ENCODE measurements at regions not wholly inside any gene's neighbourhood (a gene's known extent, or its start where the extent isn't known, plus 50 kb on each side); places are given as distances from the start of the nearest gene placed in this dataset.

DNA sequence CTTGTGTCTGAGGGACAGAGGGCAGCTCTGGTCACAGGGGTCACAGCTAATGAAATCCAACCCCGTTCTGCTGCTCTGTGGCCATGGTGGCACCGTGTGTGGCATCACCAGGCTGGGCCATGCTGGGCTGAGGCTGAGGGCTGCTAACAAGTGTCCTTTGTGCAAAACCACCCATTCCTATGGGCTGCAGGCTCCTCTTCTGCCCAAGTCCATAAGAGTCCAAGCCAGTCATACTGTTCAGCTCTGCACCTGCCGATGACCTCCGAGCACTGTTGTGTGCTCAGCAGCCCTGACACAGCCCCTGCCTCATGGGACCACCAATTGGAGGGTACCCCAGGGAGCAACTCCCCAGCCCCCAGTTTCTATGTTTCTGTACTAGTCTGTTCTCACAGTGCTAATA is 133.1 kb downstream of the WDR11 start:
- no peak for DNase-seq

DNA sequence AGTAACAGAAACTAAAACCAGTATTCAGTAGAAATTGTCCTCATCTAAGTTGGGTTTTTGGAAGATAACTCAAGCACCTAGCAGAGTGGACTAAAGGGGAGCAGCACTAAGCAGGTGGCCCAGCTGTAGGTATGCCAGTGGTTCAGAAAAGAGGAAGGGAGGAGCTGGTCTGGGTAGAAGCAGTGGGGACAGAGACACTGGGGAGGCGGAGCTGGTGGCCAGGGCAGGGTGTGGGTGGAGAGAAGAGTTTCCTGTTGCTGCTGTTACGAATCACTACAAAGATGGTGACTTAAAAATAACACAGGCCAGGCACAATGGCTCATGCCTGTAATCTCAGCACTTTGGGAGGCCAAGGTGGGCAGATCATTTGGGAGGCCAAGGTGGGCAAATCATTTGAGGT is 136.2 kb downstream of the WDR11 start:
- no peak for DNase-seq

DNA sequence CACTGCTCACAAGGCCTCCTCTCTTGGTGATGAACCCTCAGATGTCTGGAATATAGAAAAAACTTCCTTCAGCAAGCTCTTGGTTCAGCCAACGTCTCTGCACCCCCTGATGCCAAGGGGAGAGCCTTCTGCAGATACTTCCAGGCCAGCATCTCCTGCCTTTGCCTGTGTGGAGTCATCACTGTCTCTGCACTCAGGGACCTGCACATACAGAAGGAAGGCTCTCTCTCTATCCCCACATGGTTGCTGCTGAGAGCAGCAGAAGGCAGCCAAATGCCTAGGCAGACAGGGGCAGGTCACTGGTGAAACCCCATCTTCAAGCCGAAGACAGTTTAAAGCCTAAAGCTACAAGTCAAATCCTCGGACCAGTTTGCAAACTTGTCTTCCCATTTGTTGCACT is 137.6 kb downstream of the WDR11 start:
- DNase-seq: no peak

DNA sequence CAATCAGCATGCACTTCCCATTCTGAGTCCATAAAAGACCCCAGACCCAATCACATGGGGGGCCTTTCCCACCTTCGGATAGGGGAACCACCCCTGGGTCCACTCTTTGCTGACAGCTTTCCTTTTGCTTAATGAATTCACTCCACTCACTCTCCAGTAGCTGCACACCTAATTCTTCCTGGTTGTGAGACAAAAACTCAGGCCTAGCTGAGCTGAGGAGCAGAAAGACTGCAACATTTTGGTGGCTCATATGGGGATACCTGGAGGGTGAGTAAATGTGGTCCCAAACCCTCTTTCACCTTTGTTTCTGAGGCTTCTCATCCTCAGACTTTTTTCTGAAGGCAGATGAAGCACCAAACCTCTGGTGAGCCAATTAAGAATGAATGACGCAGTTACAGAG is 138.1 kb downstream of the WDR11 start:
- no peak for DNase-seq

DNA sequence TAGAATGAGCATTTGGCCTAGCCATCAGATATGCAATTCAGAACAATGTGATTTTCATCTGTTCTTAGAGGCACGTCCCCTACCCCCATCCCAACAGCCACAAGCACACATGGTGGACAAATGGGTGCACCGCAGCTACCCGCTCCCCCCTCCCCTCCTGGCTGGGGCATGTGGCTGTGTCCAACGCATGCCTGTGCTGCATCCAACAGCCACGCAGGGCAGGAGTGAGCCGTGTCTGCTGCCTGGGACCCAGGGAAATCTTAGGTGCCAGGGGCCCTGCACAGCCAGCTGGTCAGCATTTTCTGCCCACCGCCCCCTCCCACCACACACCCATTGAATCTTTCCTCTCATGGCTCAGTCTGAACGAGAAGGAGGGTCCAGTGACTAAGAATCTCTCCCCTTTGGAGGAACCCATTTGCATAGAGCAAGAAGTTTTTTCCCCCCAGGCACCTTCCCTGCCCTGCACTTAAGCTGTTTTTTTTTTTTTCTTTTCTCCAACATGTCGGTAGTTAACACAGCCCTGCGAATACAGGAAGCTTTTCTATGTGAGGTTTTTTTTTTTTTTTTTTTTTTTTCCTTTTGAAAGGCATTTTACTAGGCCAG is 138.9 kb downstream of the WDR11 start:
- DNase-seq: no peak

DNA sequence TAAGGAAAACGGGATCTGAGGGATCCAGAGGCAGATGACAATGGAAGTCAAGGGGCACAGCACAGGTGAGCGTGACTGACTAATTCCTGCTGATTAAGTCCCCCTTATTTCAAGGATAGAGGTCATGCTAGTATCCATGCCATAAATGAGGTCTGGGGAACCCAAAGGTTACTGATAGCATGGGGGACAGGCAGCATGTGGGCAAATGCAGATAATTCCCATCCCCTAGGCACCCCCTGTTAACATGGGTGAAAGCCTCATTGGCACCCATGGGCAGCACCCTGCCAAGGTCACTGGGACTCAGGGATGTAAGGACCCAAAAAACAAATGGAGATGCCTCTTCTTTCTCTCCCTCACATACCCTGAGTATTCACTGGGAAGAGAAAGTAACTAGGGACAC is 139.7 kb downstream of the WDR11 start:
- no peak for DNase-seq

DNA sequence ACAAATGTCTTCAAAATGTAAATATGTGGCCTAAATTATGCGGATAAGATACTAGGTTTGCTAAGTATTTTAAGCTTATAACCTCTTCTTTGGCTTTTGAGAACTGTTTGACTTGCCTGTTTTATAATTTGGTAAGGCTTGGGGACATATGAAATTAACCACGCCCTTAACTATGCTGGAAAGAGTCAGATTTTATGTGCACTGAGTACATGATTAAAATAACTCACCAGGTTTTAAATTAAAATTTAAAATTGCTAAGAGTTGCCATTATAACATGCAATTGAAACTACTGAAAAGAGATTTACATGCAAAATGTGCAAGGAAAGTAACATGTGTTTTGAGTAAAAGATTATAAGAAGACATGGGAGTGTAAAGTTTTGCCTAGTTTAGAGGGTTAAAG is 141.9 kb downstream of the WDR11 start:
- no peak for DNase-seq

DNA sequence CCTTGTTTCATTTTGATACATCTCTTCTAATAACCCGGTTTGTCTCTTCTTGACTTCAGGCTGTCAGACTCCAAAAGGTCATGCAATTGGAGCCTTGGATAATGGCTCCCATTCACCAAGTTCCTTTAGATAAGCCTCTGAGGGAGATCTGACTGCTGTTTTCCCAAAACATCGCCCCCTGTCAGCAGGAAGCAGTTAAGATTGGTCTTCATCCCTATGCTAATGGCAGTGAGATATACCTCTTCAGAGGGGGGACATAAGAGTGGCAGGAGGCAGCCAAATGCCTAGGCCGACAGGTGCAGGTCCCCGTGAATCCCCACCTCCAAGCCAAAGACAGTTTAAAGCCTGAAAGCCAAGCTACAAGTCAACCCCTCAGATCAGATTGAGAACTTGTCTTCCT is 144.6 kb downstream of the WDR11 start:
- DNase-seq: no peak

DNA sequence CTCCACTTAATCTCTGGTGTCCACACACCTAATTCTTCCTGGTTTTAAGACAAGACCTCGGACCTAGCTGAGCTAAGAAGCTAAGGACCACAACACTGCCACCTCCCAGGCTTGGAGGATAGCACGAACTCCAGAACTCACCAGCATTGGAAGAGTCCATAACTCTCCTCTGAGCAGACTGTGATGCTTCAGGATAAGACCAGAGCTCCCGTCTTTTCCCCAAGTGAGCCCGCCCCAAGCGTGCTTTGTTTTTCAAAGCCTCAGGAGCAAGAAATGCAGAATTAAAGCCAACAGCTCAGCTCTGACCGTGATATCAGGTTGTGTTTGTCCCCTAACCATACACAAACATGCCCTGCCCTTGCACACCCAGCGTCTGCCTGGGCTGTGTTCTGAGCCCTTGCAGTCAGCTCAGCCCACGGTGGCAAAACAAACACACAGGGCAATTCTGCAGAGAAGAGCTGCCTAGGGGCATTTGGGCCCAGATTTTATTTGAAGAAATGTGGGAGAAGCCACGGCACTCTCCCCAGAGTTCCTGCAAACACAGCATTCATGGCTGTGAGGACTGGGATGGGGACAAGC is 145.4 kb downstream of the WDR11 start:
- DNase-seq: no peak

DNA sequence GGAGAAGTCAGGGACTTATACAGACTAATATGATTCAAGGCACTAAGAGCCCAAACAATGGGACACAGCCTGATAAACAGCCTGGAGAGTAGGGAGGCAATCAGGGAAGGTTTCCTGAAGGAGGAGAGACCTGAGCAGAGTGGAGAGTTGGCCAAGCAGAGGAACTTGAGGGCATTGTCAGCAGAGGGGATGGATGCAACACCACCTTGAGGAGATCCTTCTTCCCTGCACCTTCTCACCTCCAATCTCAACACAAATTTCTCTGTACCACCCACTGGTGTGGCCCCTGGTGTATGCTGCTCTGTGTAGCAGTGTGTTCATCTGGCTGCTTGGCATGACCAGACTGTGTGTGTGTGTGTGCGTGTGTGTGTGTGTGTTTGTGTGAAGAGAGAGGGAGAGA is 146.2 kb downstream of the WDR11 start:
- no peak for DNase-seq

DNA sequence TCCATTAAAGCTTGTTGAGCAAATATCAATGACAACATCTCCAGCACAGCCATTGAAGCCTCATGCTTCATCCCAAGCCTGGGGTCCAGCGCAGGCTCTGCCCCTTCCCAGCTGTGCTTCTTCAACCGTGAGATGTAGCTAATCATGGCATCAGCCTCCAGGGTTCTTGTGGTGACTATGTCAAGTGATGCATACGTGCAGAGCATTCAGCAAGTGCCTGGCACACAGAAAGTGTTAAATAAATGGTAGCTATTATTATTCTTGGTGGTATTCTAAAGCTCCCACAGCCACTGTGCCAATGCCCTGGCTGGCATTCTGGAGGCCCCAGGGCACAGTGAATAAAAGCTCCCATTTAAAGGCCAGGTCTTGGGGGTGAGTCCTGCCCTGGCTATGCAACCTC is 146.6 kb downstream of the WDR11 start:
- no peak for DNase-seq

DNA sequence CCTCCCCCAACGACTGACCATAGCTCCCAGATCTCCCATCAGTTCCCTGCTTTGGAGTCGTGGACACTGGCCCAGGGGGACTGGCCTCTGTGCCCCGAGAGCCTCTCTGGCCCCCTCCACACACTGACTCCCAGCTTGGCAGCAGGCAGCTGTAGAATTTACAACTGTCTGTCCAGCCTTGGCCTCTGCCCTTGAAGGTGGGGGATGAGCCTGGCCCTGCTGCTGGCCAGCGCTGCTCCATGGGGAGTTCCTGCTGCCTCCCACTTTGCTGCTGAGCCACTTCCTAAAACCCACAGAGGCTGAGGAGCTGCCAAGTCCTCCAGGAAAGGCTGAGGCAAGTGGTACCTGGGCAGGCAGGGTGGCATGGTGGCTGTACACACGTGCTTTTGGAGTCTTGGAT is 147.1 kb downstream of the WDR11 start:
- DNase-seq: no peak

DNA sequence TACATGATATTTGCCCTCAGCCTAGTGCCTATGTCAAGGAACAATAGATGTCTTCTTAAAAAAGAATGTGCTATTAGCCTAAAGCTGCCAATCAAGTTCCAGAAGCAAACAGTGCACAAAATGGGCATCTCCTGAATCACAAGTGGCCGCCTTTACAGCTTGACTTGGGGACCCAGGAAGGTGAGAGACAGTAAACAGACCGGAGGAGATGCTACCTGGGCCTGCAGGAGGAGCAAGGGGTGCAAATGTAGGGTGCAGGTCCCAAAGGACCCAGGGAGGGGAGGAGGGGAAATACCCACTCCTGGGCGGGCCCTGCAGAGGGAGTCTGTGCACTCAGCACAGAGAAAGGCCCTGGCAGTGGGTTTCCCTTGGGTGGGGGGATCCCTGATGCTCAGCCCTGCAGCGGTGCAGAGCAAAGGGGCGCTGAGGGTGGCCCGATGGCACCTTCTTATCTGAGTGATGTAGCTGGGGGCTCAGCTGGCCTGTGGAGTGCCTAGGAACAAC is 147.7 kb downstream of the WDR11 start:
- DNase-seq: no peak

DNA sequence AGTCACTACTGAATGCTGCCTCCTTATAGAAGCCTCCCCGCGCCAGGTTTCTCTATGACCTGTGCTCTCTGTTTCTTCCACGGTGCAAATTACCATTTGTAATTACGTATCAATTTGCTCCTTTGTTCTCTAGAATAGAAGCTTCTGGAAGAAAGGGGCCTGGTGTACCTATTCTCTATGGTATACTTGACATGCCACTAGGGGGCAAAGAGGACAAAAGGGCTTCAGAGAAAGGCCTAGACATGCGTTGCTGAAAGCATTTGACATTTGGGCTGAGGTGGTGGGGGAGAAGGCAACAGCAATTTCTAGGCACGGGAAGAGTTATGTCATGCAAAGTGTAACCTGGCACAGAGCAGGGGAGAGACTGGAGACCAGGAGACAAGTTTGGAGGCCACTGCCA is 148.7 kb downstream of the WDR11 start:
- no peak for DNase-seq

DNA sequence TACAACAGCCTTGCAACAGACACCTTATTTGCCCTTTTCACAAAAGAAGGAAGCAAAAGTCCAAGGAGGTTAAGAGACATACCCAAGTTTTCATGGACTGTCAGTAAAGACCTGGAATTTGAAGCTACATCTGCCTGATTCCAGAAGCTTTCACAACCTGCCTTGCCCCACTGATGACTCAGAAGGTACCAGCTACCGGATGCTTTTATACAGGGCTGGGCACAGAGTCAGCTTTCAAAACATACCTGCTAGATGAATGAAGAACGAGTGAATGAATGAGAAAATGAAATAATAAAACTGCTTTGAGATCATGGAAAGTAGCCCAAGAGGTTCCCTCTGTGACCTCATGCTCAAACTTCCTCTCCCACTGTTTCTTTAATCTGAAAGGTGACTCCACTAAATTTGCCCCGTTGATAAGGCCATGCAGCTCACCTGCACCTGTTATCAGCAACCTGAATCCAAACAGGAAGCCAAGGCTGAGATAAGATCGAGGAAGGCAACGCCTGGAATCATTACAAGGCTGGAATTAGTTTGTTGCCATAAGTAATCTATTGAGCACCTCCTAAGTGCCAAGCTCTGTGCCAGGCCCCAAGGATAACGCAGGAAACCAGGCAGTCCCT is 151.5 kb downstream of the WDR11 start:
- DNase-seq: no peak

DNA sequence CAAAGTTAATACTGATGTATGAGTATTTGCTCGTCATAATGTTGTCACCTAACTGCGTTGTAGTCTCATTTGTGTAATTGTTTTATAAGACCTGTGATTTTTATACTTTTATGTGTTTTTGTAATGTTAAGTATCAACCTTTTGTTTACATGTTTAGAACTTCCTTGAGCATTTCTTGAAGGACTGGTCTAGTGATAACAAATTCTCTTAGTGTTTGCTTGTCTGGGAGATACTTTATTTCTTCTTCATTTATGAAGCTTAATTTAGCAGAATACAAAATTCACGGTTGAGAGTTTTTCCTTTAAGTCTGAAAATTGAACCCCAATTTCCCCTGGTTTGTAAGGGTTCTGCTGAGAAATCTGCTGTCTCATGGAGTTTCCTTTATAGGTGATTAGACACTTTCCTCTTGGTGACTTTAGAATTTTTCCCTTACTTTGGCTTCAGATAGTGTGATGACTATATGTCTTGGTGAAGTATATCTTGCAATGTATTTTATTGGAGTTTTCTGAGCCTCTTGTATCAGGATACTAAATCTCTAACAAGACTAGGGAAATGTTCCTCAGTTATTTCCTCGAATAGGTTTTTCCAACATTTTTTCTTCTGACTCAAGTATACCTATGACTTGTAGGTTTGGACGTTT is 154.9 kb downstream of the WDR11 start:
- DNase-seq: no peak

DNA sequence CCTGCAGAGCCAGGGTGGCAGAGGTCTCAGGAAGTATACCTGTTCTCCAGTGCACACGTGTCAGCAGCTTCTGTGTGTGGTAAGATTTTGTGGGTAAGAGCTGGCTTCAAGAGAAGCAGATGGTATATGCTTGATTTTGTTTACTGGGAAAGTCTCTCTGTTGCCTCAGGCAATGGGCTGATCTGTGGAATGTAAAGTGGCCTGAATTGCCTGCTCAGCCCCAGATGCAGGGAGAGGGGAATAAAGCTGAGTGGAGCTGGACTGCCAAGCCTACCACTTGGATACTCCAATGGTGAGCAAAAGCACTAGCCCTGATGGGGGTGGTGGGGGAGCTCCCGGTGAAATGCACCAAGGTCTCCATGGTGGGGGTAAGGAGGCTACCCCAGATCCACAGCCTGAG is 156.1 kb downstream of the WDR11 start:
- DNase-seq: no peak

DNA sequence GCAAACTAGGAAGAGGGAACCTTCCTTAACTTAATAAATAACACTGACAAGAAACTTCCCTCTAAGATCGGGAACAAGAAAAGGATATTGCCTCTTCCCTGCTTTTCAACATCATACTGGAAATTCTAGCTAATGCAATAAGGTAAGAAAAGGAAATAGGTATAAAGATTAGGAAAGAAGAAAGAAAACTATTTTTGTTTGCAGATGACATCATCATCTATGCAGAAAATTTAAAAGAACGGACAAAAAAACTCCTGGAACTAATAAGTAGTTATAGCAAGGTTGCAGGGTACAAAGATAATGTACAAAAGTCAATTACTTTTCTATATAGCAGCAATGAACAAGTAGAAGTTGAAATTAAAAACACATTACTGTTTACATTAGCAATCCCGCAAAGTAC is 164.8 kb downstream of the WDR11 start:
- DNase-seq: no peak

DNA sequence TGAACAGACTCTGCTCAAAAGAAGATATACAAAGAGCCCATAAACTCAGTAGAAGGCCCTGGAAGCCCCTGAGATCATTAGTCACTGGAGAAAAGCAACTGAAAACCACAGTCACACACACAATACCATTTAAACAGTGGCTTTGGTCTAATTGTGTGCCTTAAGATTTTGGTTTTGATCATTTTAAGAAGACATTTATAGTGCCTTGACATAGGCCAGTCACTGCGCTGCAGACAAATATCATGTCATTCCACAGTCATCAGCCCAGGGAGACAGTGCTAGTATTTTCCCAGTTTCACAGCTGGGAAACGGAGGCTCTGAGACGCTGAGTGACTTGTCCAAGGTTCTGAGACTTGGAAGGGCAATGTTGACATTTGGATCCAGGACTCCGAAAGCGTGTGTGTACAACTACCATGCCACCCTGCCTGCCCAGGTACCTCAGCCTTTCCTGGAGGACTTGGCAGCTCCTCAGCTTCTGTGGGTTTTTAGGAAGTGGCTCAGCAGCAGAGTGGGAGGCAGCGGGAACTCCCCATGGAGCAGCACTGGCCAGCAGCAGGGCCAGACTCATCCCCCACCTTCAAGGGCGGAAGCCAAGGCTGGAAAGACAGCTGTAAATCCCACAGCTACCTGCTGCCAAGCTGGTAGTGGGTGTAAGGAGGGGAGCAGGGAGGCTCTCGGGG is 173.9 kb downstream of the WDR11 start:
- DNase-seq: no peak

DNA sequence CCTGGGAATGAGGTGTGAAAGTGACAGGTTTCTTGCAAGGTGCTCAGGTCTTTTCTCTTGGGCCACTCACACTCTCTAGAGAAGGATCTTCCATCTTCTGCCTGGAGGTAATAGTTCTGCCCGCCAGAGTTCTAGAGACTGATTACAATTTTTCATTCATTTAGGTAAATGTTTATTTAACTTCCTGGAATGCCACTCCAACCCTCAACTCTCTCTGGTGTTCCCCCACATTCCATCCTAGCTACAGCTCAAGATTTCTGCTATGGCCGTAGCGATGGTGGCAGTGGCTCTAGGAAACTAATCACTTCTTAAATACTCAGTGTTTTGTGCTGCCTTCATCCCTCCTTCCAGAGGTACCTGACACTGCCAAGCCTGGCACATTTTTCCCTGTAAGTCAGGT is 174.6 kb downstream of the WDR11 start:
- no peak for DNase-seq

DNA sequence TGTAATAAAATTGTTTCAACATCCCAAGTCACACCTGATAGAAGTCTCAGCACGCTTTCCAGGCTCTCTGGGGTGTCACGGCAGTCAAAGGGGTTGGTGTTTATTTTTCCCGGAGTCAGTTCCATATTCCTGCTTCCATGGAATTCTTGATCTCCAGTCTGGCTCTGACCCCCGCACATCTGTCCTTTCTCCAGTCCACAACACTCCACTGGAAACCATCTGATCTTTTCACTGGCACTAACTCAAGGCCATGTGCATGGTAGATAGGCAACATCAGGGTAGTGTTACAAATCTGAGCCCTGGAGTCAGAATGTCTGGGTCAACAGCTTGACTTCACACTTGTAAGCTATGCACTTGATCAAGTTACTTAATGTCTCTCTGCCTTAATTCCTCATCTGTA is 176.2 kb downstream of the WDR11 start:
- DNase-seq: no peak

DNA sequence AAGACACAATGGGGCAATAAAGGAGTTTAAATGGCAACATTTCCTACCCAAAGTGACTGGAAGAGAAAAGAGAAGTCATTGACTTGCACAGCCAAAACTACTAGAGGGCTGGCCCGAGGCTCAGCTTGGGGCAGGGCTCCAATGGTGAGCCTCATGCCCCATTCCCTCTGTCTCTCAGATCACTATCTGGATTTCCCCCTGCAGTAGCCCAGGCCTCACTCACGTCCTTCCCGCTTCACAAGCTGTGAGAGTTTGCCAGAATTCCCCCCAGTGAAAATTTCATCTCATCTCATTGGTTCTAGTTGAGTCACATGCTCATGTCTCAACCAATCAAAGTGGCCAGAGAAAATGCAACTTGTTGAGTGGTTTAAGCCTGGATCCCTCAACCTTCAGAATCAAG is 181.3 kb downstream of the WDR11 start:
- DNase-seq: no peak

DNA sequence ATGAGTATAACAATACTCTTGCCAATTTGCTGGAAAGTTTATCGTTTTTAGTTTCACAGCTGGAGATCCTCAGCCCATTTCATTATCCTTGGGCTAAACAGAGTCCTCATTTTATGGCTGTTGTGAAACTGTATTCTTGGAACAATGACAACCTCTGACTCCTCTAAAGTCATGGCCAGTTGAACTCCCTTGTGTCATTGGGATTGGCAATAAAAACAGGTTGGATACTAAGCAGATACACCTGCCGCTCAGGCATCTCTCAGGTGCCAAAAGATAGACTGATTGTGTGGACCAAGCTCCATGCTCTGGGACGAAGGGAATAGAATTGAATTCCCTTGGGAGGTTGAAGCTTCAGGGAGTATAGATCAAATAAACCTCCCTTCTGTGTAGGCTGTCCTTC is 182.2 kb downstream of the WDR11 start:
- no peak for DNase-seq

DNA sequence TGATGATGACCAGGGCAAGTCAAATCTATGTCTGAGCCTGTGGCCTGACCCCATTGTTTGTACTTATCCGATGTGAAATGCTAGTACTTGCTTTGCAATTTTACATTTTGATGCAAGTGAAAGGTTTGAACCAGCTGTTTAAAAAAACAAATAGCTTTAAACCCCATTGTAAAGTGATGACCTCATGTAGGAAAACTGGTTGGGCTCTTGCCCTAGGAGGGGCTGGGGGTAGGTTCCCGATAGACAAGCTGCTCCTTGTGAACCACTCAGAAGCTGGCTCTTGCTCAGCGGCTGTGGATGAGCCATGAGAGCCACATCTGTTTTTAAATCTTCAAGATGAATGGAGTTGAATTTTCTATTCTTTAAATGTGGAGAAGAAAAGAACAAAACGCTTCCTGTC is 185.3 kb downstream of the WDR11 start:
- no peak for DNase-seq

All from NCI-H2081 (cell line).